ENCODE measurements at regions not wholly inside any gene's neighbourhood (a gene's known extent, or its start where the extent isn't known, plus 50 kb on each side); places are given as distances from the start of the nearest gene placed in this dataset.

DNA sequence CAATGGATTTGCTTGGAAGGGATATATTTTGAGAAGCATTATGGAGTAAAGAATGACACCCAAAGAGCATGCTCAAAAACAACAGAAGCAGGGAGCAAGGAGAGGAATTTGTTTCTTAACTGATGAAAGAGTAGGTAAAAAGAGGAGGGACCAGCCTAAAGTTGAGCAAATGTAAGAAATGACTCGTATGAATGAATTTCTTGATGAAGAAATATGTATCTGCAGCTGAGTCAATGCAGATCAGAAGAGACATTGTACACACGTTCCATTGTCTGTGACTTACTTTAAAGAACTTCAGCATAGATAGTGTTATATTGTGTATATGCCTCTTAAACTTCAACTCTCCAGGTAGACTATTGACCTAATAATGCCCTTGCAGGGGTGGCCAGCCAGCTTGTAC, 112.7 kb upstream of the NREP start:
- no peak overlapping the region for H3K27ac ChIP-seq
- H3K27me3 ChIP-seq, result no peaks in the 10 kb centered on the region
- no peaks in the 10 kb centered on the region for H3K4me1 ChIP-seq
- DNase-seq (ENCODE audit: extremely low spot score in 2 of 2), result no peak
- intact Hi-C loops (cut with DNase I), result no loop called here
- TF ChIP-seq POLR2AphosphoS5 (IDR thresholded peaks at IDR 0.05; ENCODE audit: insufficient read depth in 1 of 2, low read depth in 1 of 2) (no peak), POLR2A (IDR thresholded peaks at IDR 0.05) (no peak)
- TF ChIP-seq, protein P1, sequence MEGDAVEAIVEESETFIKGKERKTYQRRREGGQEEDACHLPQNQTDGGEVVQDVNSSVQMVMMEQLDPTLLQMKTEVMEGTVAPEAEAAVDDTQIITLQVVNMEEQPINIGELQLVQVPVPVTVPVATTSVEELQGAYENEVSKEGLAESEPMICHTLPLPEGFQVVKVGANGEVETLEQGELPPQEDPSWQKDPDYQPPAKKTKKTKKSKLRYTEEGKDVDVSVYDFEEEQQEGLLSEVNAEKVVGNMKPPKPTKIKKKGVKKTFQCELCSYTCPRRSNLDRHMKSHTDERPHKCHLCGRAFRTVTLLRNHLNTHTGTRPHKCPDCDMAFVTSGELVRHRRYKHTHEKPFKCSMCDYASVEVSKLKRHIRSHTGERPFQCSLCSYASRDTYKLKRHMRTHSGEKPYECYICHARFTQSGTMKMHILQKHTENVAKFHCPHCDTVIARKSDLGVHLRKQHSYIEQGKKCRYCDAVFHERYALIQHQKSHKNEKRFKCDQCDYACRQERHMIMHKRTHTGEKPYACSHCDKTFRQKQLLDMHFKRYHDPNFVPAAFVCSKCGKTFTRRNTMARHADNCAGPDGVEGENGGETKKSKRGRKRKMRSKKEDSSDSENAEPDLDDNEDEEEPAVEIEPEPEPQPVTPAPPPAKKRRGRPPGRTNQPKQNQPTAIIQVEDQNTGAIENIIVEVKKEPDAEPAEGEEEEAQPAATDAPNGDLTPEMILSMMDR (IDR thresholded peaks at IDR 0.05), result no peak
- H3K36me3 ChIP-seq, result no peaks in the 10 kb centered on the region
- no peaks in the 10 kb centered on the region for H3K9me3 ChIP-seq
- H3K4me3 ChIP-seq, result no peak overlapping the region

DNA sequence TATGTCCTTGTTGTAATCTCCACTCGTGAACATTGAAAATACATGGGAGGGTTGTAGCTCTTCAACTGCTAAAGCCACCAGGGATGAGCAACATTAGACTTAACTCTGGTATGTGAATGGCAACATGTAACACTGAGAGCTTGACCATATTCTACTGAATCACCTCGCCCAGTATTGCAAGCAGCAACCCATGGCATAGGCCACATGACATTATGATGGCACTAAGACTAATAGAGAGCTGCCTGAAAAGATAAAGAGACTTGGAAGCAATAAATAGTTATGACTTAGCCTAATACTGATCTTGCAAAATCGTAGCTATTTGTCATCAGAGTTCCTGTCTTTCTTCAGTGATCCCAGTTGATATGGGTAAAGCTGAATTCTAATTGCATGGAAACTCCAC, 108.4 kb upstream of the NREP start:
- H3K36me3 ChIP-seq, result no peaks in the 10 kb centered on the region
- H3K27me3 ChIP-seq, result no peaks in the 10 kb centered on the region
- TF ChIP-seq POLR2A (IDR thresholded peaks at IDR 0.05), result no peak
- TF ChIP-seq POLR2AphosphoS5 (IDR thresholded peaks at IDR 0.05; ENCODE audit: insufficient read depth in 1 of 2, low read depth in 1 of 2), result no peak
- TF ChIP-seq, protein P1 (IDR thresholded peaks at IDR 0.05), result no peak
- H3K4me1 ChIP-seq, result no peaks in the 10 kb centered on the region
- no peaks in the 10 kb centered on the region for H3K9me3 ChIP-seq
- no peak overlapping the region for H3K27ac ChIP-seq
- no peak for DNase-seq (ENCODE audit: extremely low spot score in 2 of 2)
- no peak overlapping the region for H3K4me3 ChIP-seq
- intact Hi-C loops (cut with DNase I), result no loop called here

GRCh38 chr5:111863801-111864200, 106.8 kb upstream of the NREP start:
- Histone ChIP-seq H3K27ac (no peak overlapping the region), H3K27me3 (no peaks in the 10 kb centered on the region), H3K4me3 (no peak overlapping the region), H3K4me1 (no peaks in the 10 kb centered on the region), H3K9me3 (no peaks in the 10 kb centered on the region), H3K36me3 (no peaks in the 10 kb centered on the region)
- DNase-seq (ENCODE audit: extremely low spot score in 2 of 2), result no peak
- intact Hi-C loops (cut with DNase I), result no loop called here
- TF ChIP-seq POLR2AphosphoS5 (IDR thresholded peaks at IDR 0.05; ENCODE audit: insufficient read depth in 1 of 2, low read depth in 1 of 2), result no peak
- TF ChIP-seq, protein P1 (IDR thresholded peaks at IDR 0.05), result no peak
- TF ChIP-seq POLR2A (IDR thresholded peaks at IDR 0.05), result no peak

- Histone ChIP-seq H3K36me3 (no peaks in the 10 kb centered on the region), H3K27ac (no peak overlapping the region), H3K9me3 (no peaks in the 10 kb centered on the region), H3K27me3 (no peaks in the 10 kb centered on the region), H3K4me1 (no peaks in the 10 kb centered on the region), H3K4me3 (no peak overlapping the region)
- TF ChIP-seq, protein P1 (IDR thresholded peaks at IDR 0.05), result no peak
- TF ChIP-seq POLR2A (IDR thresholded peaks at IDR 0.05) (no peak), POLR2AphosphoS5 (IDR thresholded peaks at IDR 0.05; ENCODE audit: insufficient read depth in 1 of 2, low read depth in 1 of 2) (no peak)
- no peak for DNase-seq (ENCODE audit: extremely low spot score in 2 of 2)
- intact Hi-C loops (cut with DNase I), result no loop called here
Measured at GRCh38 chr5:111859533-111860270, 102.7 kb upstream of the NREP start.

DNA sequence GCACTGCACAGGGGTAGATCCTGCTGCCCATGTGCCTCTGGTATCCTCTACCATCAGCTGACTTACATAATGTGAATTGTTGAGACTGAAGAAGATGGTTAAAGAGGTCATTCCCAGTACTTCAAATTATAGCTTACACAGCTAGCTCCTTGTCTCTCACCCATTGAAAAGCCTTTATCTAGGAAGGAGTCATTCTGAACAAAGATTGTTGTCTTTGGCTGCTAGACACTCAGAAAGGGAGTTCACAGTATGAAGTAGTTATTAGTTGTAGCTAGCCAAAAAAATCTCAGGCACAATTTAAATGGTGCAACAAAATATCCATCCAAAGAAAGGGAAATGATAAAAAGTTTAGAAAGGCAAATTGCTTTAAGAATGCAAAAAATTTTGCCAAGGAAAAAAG, 102.0 kb upstream of the NREP start:
- Histone ChIP-seq H3K27ac (no peak overlapping the region), H3K27me3 (no peaks in the 10 kb centered on the region)
- intact Hi-C loops (cut with DNase I), result no loop called here

More for the DNA sequence above, 102.0 kb upstream of the NREP start:
- TF ChIP-seq POLR2AphosphoS5 (IDR thresholded peaks at IDR 0.05; ENCODE audit: insufficient read depth in 1 of 2, low read depth in 1 of 2), result no peak
- no peak for TF ChIP-seq POLR2A (IDR thresholded peaks at IDR 0.05)
- TF ChIP-seq, protein P1 (IDR thresholded peaks at IDR 0.05), result no peak
- H3K4me3 ChIP-seq, result no peak overlapping the region
- no peaks in the 10 kb centered on the region for H3K36me3 ChIP-seq
- no peak for DNase-seq (ENCODE audit: extremely low spot score in 2 of 2)
- no peaks in the 10 kb centered on the region for H3K4me1 ChIP-seq
- no peaks in the 10 kb centered on the region for H3K9me3 ChIP-seq

All from vagina (tissue), 2 donors.